Activated naive CD4-positive, alpha-beta T cell treated with anti-CD3 and anti-CD28 coated beads, Interleukin-2, amount 50 U/mL, for 16 hours (primary cell): ENCODE measurements at regions not wholly inside any gene's neighbourhood (a gene's known extent, or its start where the extent isn't known, plus 50 kb on each side); places are given as distances from the start of the nearest gene placed in this dataset.
A peak's percentile ranks its signal among the peaks of the same experiment; 100 is the strongest.

ENCODE experiments used
- DNase-seq: peaks from one replicate; pipeline ENCODE4 v3.0.0-alpha.2; 2020

GRCh38 chr6:14681699-14682487 is 564.0 kb upstream of the JARID2 start:
- DNase-seq, result no peak

- DNase-seq, result no peak
These were observed 563.1 kb upstream of the JARID2 start for GRCh38 chr6:14682812-14683211.

GRCh38 chr6:14689639-14690038 is 556.2 kb upstream of the JARID2 start:
- DNase-seq, result no peak

GRCh38 chr6:14690120-14691056 is 555.5 kb upstream of the JARID2 start:
- DNase-seq, result no peak

GRCh38 chr6:14692208-14692607 is 553.7 kb upstream of the JARID2 start:
- DNase-seq, result no peak

- DNase-seq, result no peak
These were observed 552.3 kb upstream of the JARID2 start for GRCh38 chr6:14693301-14694192.

GRCh38 chr6:14694308-14694707 is 551.6 kb upstream of the JARID2 start:
- no peak for DNase-seq

GRCh38 chr6:14695579-14695978 is 550.3 kb upstream of the JARID2 start:
- DNase-seq, result no peak

- DNase-seq, result no peak
These were observed 549.5 kb upstream of the JARID2 start for GRCh38 chr6:14696367-14696766.

- DNase-seq, result no peak
These were observed 548.4 kb upstream of the JARID2 start for GRCh38 chr6:14697427-14697826.

- DNase-seq, result no peak
These were observed 545.9 kb upstream of the JARID2 start for GRCh38 chr6:14699803-14700601.

- DNase-seq, result no peak
These were observed 543.9 kb upstream of the JARID2 start for GRCh38 chr6:14701946-14702345.

GRCh38 chr6:14702678-14703077 is 543.2 kb upstream of the JARID2 start:
- no peak for DNase-seq

- DNase-seq, result no peak
These were observed 542.3 kb upstream of the JARID2 start for GRCh38 chr6:14703586-14703985.

- no peak for DNase-seq
These were observed 541.2 kb upstream of the JARID2 start for GRCh38 chr6:14704383-14705271.

- DNase-seq, result no peak
These were observed 540.0 kb upstream of the JARID2 start for GRCh38 chr6:14705841-14706377.

- peak; percentile 60 for DNase-seq
These were observed 539.4 kb upstream of the JARID2 start for GRCh38 chr6:14706378-14706929.

- no peak for DNase-seq
These were observed 538.6 kb upstream of the JARID2 start for GRCh38 chr6:14707276-14707675.

- DNase-seq, result no peak
These were observed 537.9 kb upstream of the JARID2 start for GRCh38 chr6:14707971-14708465.

GRCh38 chr6:14709066-14709670 is 536.7 kb upstream of the JARID2 start:
- no peak for DNase-seq
